ENCODE measurements at regions not wholly inside any gene's neighbourhood (a gene's known extent, or its start where the extent isn't known, plus 50 kb on each side); places are given as distances from the start of the nearest gene placed in this dataset.
"Not testable (repeated sequence)": the region's sequence is repeated elsewhere in the genome, so short reads cannot be mapped to it uniquely, and the experiment has no call there.

GRCh38 chr22:16660989-16661388 is 68.4 kb upstream of the CCT8L2 start:
- not testable (repeated sequence) for TF ChIP-seq EZH2 (IDR thresholded peaks at IDR 0.05); POLR2AphosphoS5 (IDR thresholded peaks at IDR 0.05; ENCODE audit: borderline replicate concordance, low read depth, low read length)

Measured in SK-N-MC (cell line).